GM12878 (cell line): ENCODE measurements at regions not wholly inside any gene's neighbourhood (a gene's known extent, or its start where the extent isn't known, plus 50 kb on each side); places are given as distances from the start of the nearest gene placed in this dataset.

ENCODE experiments used
- ATAC-seq: fragments of 200-7000 bp; cut with Tn5 transposase; 3 replicates; pipeline ENCODE4 v1.9.1; 2020; ENCODE audit warnings: mild to moderate bottlenecking, moderate library complexity
- BruUV-seq: library from RNA; stranded (reverse); fragments of 400-500 nt; replicated peaks from 2 replicates; lab custom pipeline; 2021; lab: Mats Ljungman, UMichigan
- CTCF ChIA-PET: fragments of 300-600 bp; sonication (Branson Sonifier 250); formaldehyde crosslinking; extraction: SDS; loops from one replicate; lab custom pipeline; 2021; ENCODE audit warnings: inconsistent platforms; lab: Yijun Ruan, JAX
- POLR2A ChIA-PET: fragments of 350-600 bp; formaldehyde crosslinking; extraction: SDS; loops from one replicate; lab custom pipeline; 2021; ENCODE audit warnings: inconsistent platforms; lab: Charles Lee
- RAD21 ChIA-PET: fragments of 300-600 bp; sonication (Branson Sonifier 250); formaldehyde crosslinking; loops from one replicate; lab custom pipeline; 2023; ENCODE audit warnings: antibody characterized with exemption; ENCODE audit not compliant: unreplicated experiment; lab: Charles Lee
- SMC1A ChIA-PET: fragments of 300-600 bp; sonication (Branson Sonifier 250); formaldehyde crosslinking; loops from one replicate; lab custom pipeline; 2023; ENCODE audit not compliant: unreplicated experiment, uncharacterized antibody; lab: Charles Lee
- DNase-seq: peaks from one replicate; pipeline ENCODE4 v3.0.0-alpha.2; 2011; ENCODE audit warnings: low read depth, low spot score
- FAIRE-seq: peaks from 3 replicates; lab custom pipeline; 2011; peaks lifted over from hg19 to GRCh38; lab: Jason Lieb, UNC
- H2AFZ ChIP-seq: 2 replicates; pipeline ENCODE4 v1.6.0; 2011; ENCODE audit warnings: low read depth, low read length, control low read depth; ENCODE audit not compliant: control insufficient read depth
- H3K27ac ChIP-seq: 2 replicates; pipeline ENCODE4 v1.5.1; 2011; ENCODE audit warnings: control low read depth; ENCODE audit not compliant: control insufficient read depth, insufficient read depth
- H3K27me3 ChIP-seq, 2 experiments: replicated peaks in 1 of 2; 2 replicates each; pipeline versions ENCODE4 v1.6.0 to v1.6.1; 2011; ENCODE audit warnings: low read length in 1 of 2; ENCODE audit not compliant: control insufficient read depth in 2 of 2, insufficient read depth in 2 of 2
- H3K36me3 ChIP-seq, 2 experiments: 2 replicates each; pipeline ENCODE4 v1.5.1; 2011; ENCODE audit warnings: low read length in 1 of 2; ENCODE audit not compliant: control insufficient read depth in 2 of 2, insufficient read depth in 2 of 2
- H3K4me1 ChIP-seq: 2 replicates; pipeline ENCODE4 v1.6.1; 2011; ENCODE audit warnings: mild to moderate bottlenecking, low read length, moderate library complexity, mixed read lengths; ENCODE audit not compliant: control insufficient read depth, insufficient read depth
- H3K4me2 ChIP-seq: 2 replicates; pipeline ENCODE4 v1.6.0; 2011; ENCODE audit warnings: control low read depth; ENCODE audit not compliant: control insufficient read depth, insufficient read depth
- H3K4me3 ChIP-seq: fragments of 200-600 bp; sonication (generic); 2 replicates; pipeline ENCODE4 v1.5.1; 2016
- H3K79me2 ChIP-seq: 2 replicates; pipeline ENCODE4 v1.6.0; 2011; ENCODE audit warnings: low read length; ENCODE audit not compliant: control insufficient read depth, insufficient read depth
- H3K9ac ChIP-seq: 2 replicates; pipeline ENCODE4 v1.8.0; 2011; ENCODE audit warnings: low read length, control low read depth, mixed read lengths; ENCODE audit not compliant: control insufficient read depth, insufficient read depth
- H3K9me3 ChIP-seq: replicated peaks from 3 replicates; pipeline ENCODE4 v1.5.1; 2011; ENCODE audit warnings: mild to moderate bottlenecking, low read length; ENCODE audit not compliant: control insufficient read depth, insufficient read depth
- H4K20me1 ChIP-seq: 2 replicates; pipeline ENCODE4 v1.6.0; 2011; ENCODE audit not compliant: control insufficient read depth, insufficient read depth
- ATF3 ChIP-seq: IDR thresholded peaks from 2 replicates; pipeline ENCODE4 v1.6.1; 2011; ENCODE audit warnings: low read depth, mild to moderate bottlenecking, low read length, moderate library complexity, borderline replicate concordance; ENCODE audit errors: extremely low read depth
- BRCA1 ChIP-seq: IDR thresholded peaks from 2 replicates; pipeline ENCODE4 v1.6.1; 2011; ENCODE audit warnings: low read depth, low read length, improper control_type of control experiment
- CBFB ChIP-seq: IDR thresholded peaks from 2 replicates; pipeline ENCODE4 v1.6.1; 2016; ENCODE audit warnings: antibody characterized with exemption, low read depth
- CBX3 ChIP-seq: fragments of 200-600 bp; sonication (generic); IDR thresholded peaks from 2 replicates; pipeline ENCODE4 v1.6.1; 2016; ENCODE audit warnings: low read depth, borderline replicate concordance
- CEBPZ ChIP-seq: fragments of 150-350 bp; IDR thresholded peaks from 2 replicates; pipeline ENCODE4 v1.6.1; 2016; ENCODE audit warnings: low read depth, low read length
- EZH2 ChIP-seq: IDR thresholded peaks from 2 replicates; pipeline ENCODE4 v1.6.1; 2012; ENCODE audit warnings: low read depth, mild to moderate bottlenecking, control low read depth, inconsistent platforms, low read length, borderline replicate concordance; ENCODE audit not compliant: control insufficient read depth
- NR2C1 ChIP-seq: fragments of 450-650 bp; IDR thresholded peaks from 2 replicates; pipeline ENCODE4 v1.6.1; 2017; ENCODE audit warnings: antibody characterized with exemption, mild to moderate bottlenecking, moderate library complexity
- PAX8 ChIP-seq: fragments of 450-650 bp; IDR thresholded peaks from 2 replicates; pipeline ENCODE4 v1.6.1; 2017; ENCODE audit warnings: mild to moderate bottlenecking, moderate library complexity
- RBBP5 ChIP-seq: fragments of 200-600 bp; sonication (generic); conservative IDR thresholded peaks from 2 replicates; pipeline ENCODE4 v1.6.1; 2016
- SUPT20H ChIP-seq: IDR thresholded peaks from 2 replicates; pipeline ENCODE4 v1.6.1; 2011; ENCODE audit warnings: low read depth, mild to moderate bottlenecking, low read length, moderate library complexity, borderline replicate concordance; ENCODE audit not compliant: control insufficient read depth
- ZZZ3 ChIP-seq: IDR thresholded peaks from 2 replicates; pipeline ENCODE4 v1.6.1; 2011; ENCODE audit warnings: low read depth; ENCODE audit not compliant: control insufficient read depth, insufficient read length
- WGBS: methylation state at CpG from one replicate; pipeline ENCODE4 v1.1.6; 2016; ENCODE audit warnings: low lambda C conversion rate; ENCODE audit not compliant: insufficient replicate concordance, insufficient coverage; ENCODE audit errors: missing lambda C conversion rate; 5-methylcytosine and 5-hydroxymethylcytosine counted together
- in situ Hi-C: fragments of 300-500 bp; cut with MboI; formaldehyde crosslinking; loops from 9 replicates; pipeline ENCODE4 v1.14.3; 2018; ENCODE audit warnings: mixed read lengths
- intact Hi-C: fragments of 100-400 bp; cut with micrococcal nuclease; formaldehyde crosslinking; loops from one replicate; pipeline ENCODE4 v1.14.2; 2022; ENCODE audit not compliant: unreplicated experiment

GRCh38 chr3:192013110-192013509 lies 552.1 kb downstream of the PYDC2 start:
- in situ Hi-C loops = no loop called here
- ATAC-seq = no peak
- Histone ChIP-seq H3K27ac (no peak overlapping the region), H3K4me1 (no peaks in the 10 kb centered on the region), H2AFZ (no peak overlapping the region), H3K79me2 (no peaks in the 10 kb centered on the region), H3K4me2 (no peak overlapping the region), H3K27me3 (no peaks in the 10 kb centered on the region), H3K9ac (no peak overlapping the region), H3K4me3 (no peak overlapping the region), H3K36me3 (no peaks in the 10 kb centered on the region), H4K20me1 (no peaks in the 10 kb centered on the region), H3K9me3 (no peaks in the 10 kb centered on the region; the same call in 2 of the 3 replicates)
- WGBS = 6% methylated on average over 1 of the region's 1 CpG
- POLR2A ChIA-PET = interaction anchor here (0.7 kb wide), 1 partner anchor 11 kb away, joined by 3 read pairs; no protein-coding TSS in a partner anchor
- BruUV-seq = no TSS peak
- intact Hi-C loops = no loop called here
- RAD21 ChIA-PET = no interaction called here
- TF ChIP-seq SUPT20H = no peak
- no peak for TF ChIP-seq CEBPZ
- no peak for TF ChIP-seq CBFB
- no peak for TF ChIP-seq RBBP5
- TF ChIP-seq CBX3 = no peak
- TF ChIP-seq EZH2 = no peak
- no peak for TF ChIP-seq ZZZ3
- TF ChIP-seq ATF3 = no peak
- no peak for TF ChIP-seq BRCA1
- no peak for TF ChIP-seq NR2C1
- no peak for TF ChIP-seq PAX8
- no peak for FAIRE-seq
- SMC1A ChIA-PET = no interaction called here
- CTCF ChIA-PET = no interaction called here
- DNase-seq = no peak
